H9 (cell line): ENCODE measurements at regions not wholly inside any gene's neighbourhood (a gene's known extent, or its start where the extent isn't known, plus 50 kb on each side); places are given as distances from the start of the nearest gene placed in this dataset.
"Not testable (repeated sequence)": the region's sequence is repeated elsewhere in the genome, so short reads cannot be mapped to it uniquely, and the experiment has no call there.

Source experiments
- DNase-seq: peaks from one replicate; pipeline ENCODE4 v3.0.0-alpha.2; 2017
- H2AFZ ChIP-seq: one replicate; pipeline ENCODE4 v1.6.1; 2013; ENCODE audit warnings: mild to moderate bottlenecking, low read length, control low read depth, moderate library complexity
- H2AK5ac ChIP-seq: 2 replicates; pipeline ENCODE4 v1.6.1; 2013; ENCODE audit warnings: low read length, control low read depth, mixed read lengths; ENCODE audit not compliant: insufficient read length
- H2BK120ac ChIP-seq: one replicate; pipeline ENCODE4 v1.6.1; 2013; ENCODE audit warnings: low read depth, mild to moderate bottlenecking, low read length, control low read depth, inconsistent platforms; ENCODE audit not compliant: poor library complexity, severe bottlenecking
- H2BK12ac ChIP-seq: 2 replicates; pipeline ENCODE4 v1.6.1; 2013; ENCODE audit warnings: low read length, control low read depth, mixed read lengths, low read depth; ENCODE audit not compliant: insufficient read length
- H2BK15ac ChIP-seq: 2 replicates; pipeline ENCODE4 v1.6.1; 2013; ENCODE audit warnings: low read depth, low read length, control low read depth
- H2BK20ac ChIP-seq: one replicate; pipeline ENCODE4 v1.6.1; 2013; ENCODE audit warnings: low read depth, mild to moderate bottlenecking, low read length, control low read depth, inconsistent platforms; ENCODE audit not compliant: poor library complexity, severe bottlenecking
- H2BK5ac ChIP-seq: 2 replicates; pipeline ENCODE4 v1.6.1; 2013; ENCODE audit warnings: low read length, control low read depth, mixed read lengths; ENCODE audit not compliant: insufficient read length
- H3K14ac ChIP-seq: 2 replicates; pipeline ENCODE4 v1.6.1; 2013; ENCODE audit warnings: low read length, control low read depth; ENCODE audit not compliant: insufficient read depth
- H3K18ac ChIP-seq: 2 replicates; pipeline ENCODE4 v1.6.1; 2013; ENCODE audit warnings: low read depth, mild to moderate bottlenecking, mixed read lengths, low read length, control low read depth; ENCODE audit not compliant: insufficient read length
- H3K23ac ChIP-seq: 2 replicates; pipeline ENCODE4 v1.6.1; 2013; ENCODE audit warnings: low read length, control low read depth, mixed read lengths, low read depth; ENCODE audit not compliant: insufficient read length
- H3K23me2 ChIP-seq: 2 replicates; pipeline ENCODE4 v1.6.1; 2013; ENCODE audit warnings: low read depth, mild to moderate bottlenecking, mixed read lengths, low read length, control low read depth; ENCODE audit not compliant: insufficient read length, poor library complexity, severe bottlenecking
- H3K27ac ChIP-seq: 2 replicates; pipeline ENCODE4 v1.5.1; 2013; ENCODE audit warnings: low read length, control low read depth, mixed read lengths, low read depth; ENCODE audit not compliant: insufficient read length
- H3K27me3 ChIP-seq: 2 replicates; pipeline ENCODE4 v1.6.1; 2013; ENCODE audit warnings: low read length, control low read depth, inconsistent platforms; ENCODE audit not compliant: insufficient read depth
- H3K4ac ChIP-seq: 2 replicates; pipeline ENCODE4 v1.6.1; 2013; ENCODE audit warnings: low read depth, mild to moderate bottlenecking, control low read depth, inconsistent platforms, low read length, moderate library complexity
- H3K4me1 ChIP-seq: 2 replicates; pipeline ENCODE4 v1.6.1; 2013; ENCODE audit warnings: low read length, control low read depth, inconsistent platforms; ENCODE audit not compliant: insufficient read depth
- H3K4me2 ChIP-seq: 2 replicates; pipeline ENCODE4 v1.6.1; 2013; ENCODE audit warnings: low read length, control low read depth, mixed read lengths; ENCODE audit not compliant: insufficient read length, insufficient read depth
- H3K56ac ChIP-seq: 2 replicates; pipeline ENCODE4 v1.6.1; 2013; ENCODE audit warnings: low read depth, mild to moderate bottlenecking, mixed read lengths, low read length, control low read depth; ENCODE audit not compliant: insufficient read length
- H3K79me1 ChIP-seq: 2 replicates; pipeline ENCODE4 v1.6.1; 2013; ENCODE audit warnings: low read depth, mild to moderate bottlenecking, moderate library complexity, low read length, control low read depth, inconsistent platforms; ENCODE audit not compliant: insufficient read depth, poor library complexity, severe bottlenecking
- H3K79me2 ChIP-seq: 2 replicates; pipeline ENCODE4 v1.6.1; 2013; ENCODE audit warnings: low read length, control low read depth, inconsistent platforms; ENCODE audit not compliant: insufficient read depth
- H3K9ac ChIP-seq: 2 replicates; pipeline ENCODE4 v1.6.1; 2013; ENCODE audit warnings: low read length, control low read depth, mixed read lengths; ENCODE audit not compliant: insufficient read length; ENCODE audit errors: extremely low read depth
- H3K9me3 ChIP-seq: one replicate; pipeline ENCODE4 v1.6.1; 2013; ENCODE audit warnings: low read depth, low read length, inconsistent platforms; ENCODE audit not compliant: control insufficient read depth
- H3T11ph ChIP-seq: one replicate; pipeline ENCODE4 v1.6.1; 2013; ENCODE audit warnings: mild to moderate bottlenecking, low read length, control low read depth, inconsistent platforms
- H4K20me1 ChIP-seq: one replicate; pipeline ENCODE4 v1.6.1; 2013; ENCODE audit not compliant: control insufficient read depth, insufficient read length, insufficient read depth
- H4K5ac ChIP-seq: 2 replicates; pipeline ENCODE4 v1.6.1; 2013; ENCODE audit warnings: low read depth, mild to moderate bottlenecking, mixed read lengths, low read length, control low read depth; ENCODE audit not compliant: insufficient read length
- H4K8ac ChIP-seq: replicated peaks from 2 replicates; pipeline ENCODE4 v1.6.1; 2013; ENCODE audit warnings: low read length, control low read depth, mixed read lengths, low read depth; ENCODE audit not compliant: insufficient read length
- H4K91ac ChIP-seq: 2 replicates; pipeline ENCODE4 v1.6.1; 2013; ENCODE audit warnings: low read depth, mild to moderate bottlenecking, moderate library complexity, mixed read lengths, low read length, control low read depth; ENCODE audit not compliant: insufficient read length
- H3K27ac Mint-ChIP-seq, 3 experiments: 2 replicates in 2 of 3; 3 replicates in 1 of 3; pipeline ENCODE4 v1.8.0; 2020 to 2021; ENCODE audit warnings: mixed read lengths in 3 of 3, mild to moderate bottlenecking in 1 of 3, moderate library complexity in 1 of 3
- H3K27me3 Mint-ChIP-seq: 2 replicates; pipeline ENCODE4 v1.8.0; 2021; ENCODE audit warnings: low read depth, mild to moderate bottlenecking, moderate library complexity, mixed read lengths
- H3K36me3 Mint-ChIP-seq, 3 experiments: 2 replicates in 2 of 3; 3 replicates in 1 of 3; pipeline ENCODE4 v1.8.0; 2020 to 2021; ENCODE audit warnings: low read depth in 3 of 3, mixed read lengths in 3 of 3; ENCODE audit not compliant: insufficient read depth in 1 of 3
- H3K4me1 Mint-ChIP-seq, 2 experiments: 2 replicates each; pipeline ENCODE4 v1.8.0; 2020; ENCODE audit warnings: mixed read lengths in 2 of 2
- H3K4me3 Mint-ChIP-seq, 2 experiments: 2 replicates in 1 of 2; 3 replicates in 1 of 2; pipeline ENCODE4 v1.8.0; 2020 to 2021; ENCODE audit warnings: mild to moderate bottlenecking in 2 of 2, mixed read lengths in 2 of 2, moderate library complexity in 1 of 2
- H3K9me3 Mint-ChIP-seq, 2 experiments: 2 replicates in 1 of 2; 3 replicates in 1 of 2; pipeline ENCODE4 v1.8.0; 2020; ENCODE audit warnings: mild to moderate bottlenecking in 2 of 2, mixed read lengths in 2 of 2, moderate library complexity in 1 of 2
- WGBS: extraction: QIAGEN DNeasy Blood & Tissue Kit; methylation state at CpG from one replicate; pipeline ENCODE4 v1.1.7; 2013; ENCODE audit warnings: missing lambda C conversion rate, low lambda C conversion rate, mixed read lengths; ENCODE audit not compliant: insufficient read length; ENCODE audit errors: extremely low coverage; 5-methylcytosine and 5-hydroxymethylcytosine counted together

DNA sequence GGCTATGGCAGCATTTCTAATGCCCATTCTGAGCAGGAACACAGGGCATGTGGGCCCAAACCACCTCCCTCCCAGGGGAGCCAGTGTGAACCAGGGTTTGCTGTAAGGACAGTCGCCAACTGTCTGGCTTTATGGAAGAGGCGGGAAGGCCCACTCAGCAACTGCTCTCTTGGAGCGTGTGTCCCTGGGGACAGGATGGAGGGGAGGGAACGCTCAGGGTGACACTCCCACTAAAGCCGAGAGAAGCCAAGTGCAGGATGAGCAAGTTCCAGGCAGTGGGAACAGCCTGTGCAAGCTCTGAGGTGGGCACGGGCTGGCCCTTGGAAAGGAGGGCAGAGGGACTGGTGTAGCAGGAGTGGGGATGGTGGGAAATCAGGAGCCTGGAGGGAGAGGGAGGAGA, 233.0 kb upstream of the FRG2C start:
- not testable (repeated sequence) for H3K9ac ChIP-seq, H3K23me2 ChIP-seq, H3K27me3 Mint-ChIP-seq, H3K4me1 Mint-ChIP-seq, H3K27ac ChIP-seq, H2BK15ac ChIP-seq, H3K4ac ChIP-seq, H3K4me1 ChIP-seq, H3K56ac ChIP-seq, H3K14ac ChIP-seq, H3K79me2 ChIP-seq, H3K23ac ChIP-seq, H4K5ac ChIP-seq, H3T11ph ChIP-seq, H4K20me1 ChIP-seq, H3K27me3 ChIP-seq, H2AK5ac ChIP-seq, H4K8ac ChIP-seq, H3K4me2 ChIP-seq, H3K9me3 Mint-ChIP-seq, H2BK20ac ChIP-seq, H2BK120ac ChIP-seq, H3K27ac Mint-ChIP-seq, H3K79me1 ChIP-seq, H4K91ac ChIP-seq, H2AFZ ChIP-seq, H2BK12ac ChIP-seq, H3K4me3 Mint-ChIP-seq, DNase-seq, H2BK5ac ChIP-seq, H3K9me3 ChIP-seq, H3K18ac ChIP-seq
- peaks cover 8 to 34% (median 27%) of the 10 kb centered on the region in 3 experiments for H3K36me3 Mint-ChIP-seq
- no CpG with 5 or more reads among the region's 6 CpGs for WGBS

DNA sequence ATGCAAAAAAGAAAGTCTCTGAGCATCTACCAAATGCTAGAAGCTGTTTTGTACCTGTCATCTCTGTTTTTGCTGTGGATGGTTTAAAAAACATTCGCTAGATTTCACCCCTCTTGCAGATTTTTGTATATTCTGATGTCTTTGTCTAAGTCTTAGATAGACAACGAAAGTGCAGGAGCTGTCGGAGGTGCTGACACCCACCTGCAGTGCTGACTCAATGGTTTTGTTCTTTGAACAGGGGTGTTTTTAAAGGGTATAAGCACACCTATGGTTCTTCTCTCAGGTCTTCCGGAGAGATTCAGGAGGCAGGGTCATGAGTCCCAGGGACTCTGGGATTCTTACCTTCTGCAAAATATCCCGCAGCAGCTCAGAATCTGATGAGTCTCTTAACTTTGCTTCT, 231.7 kb upstream of the FRG2C start:
- not testable (repeated sequence) for H3T11ph ChIP-seq, H2BK120ac ChIP-seq, H4K8ac ChIP-seq, H2BK5ac ChIP-seq, H3K4me3 Mint-ChIP-seq, H3K23me2 ChIP-seq, H4K5ac ChIP-seq, H3K79me1 ChIP-seq, H3K4me2 ChIP-seq, H3K56ac ChIP-seq, H3K4ac ChIP-seq, H3K79me2 ChIP-seq, H3K9ac ChIP-seq, H2BK20ac ChIP-seq, DNase-seq, H3K27me3 ChIP-seq, H3K9me3 Mint-ChIP-seq, H2AK5ac ChIP-seq, H2BK12ac ChIP-seq, H3K14ac ChIP-seq, H2AFZ ChIP-seq, H2BK15ac ChIP-seq, H4K91ac ChIP-seq, H4K20me1 ChIP-seq, H3K18ac ChIP-seq, H3K27me3 Mint-ChIP-seq, H3K27ac Mint-ChIP-seq, H3K23ac ChIP-seq, H3K9me3 ChIP-seq, H3K27ac ChIP-seq, H3K4me1 ChIP-seq
- Mint-ChIP-seq H3K4me1 (peaks cover 16 to 17% of the 10 kb centered on the region in 2 experiments), H3K36me3 (peaks cover 8 to 27% (median 25%) of the 10 kb centered on the region in 3 experiments)
- WGBS = no CpG with 5 or more reads among the region's 5 CpGs
